Astrocyte of the hippocampus (primary cell): ENCODE measurements at regions not wholly inside any gene's neighbourhood (a gene's known extent, or its start where the extent isn't known, plus 50 kb on each side); places are given as distances from the start of the nearest gene placed in this dataset.
"Not testable (repeated sequence)": the region's sequence is repeated elsewhere in the genome, so short reads cannot be mapped to it uniquely, and the experiment has no call there.

Experiments
- DNase-seq: peaks from one replicate; pipeline ENCODE4 v3.0.0; 2011; ENCODE audit warnings: low read depth, low spot score

GRCh38 chr18:52168131-52168530 is 171.9 kb upstream of the DCC start:
- DNase-seq, result not testable (repeated sequence)

GRCh38 chr18:52174220-52174619 is 165.8 kb upstream of the DCC start:
- DNase-seq, result no peak

GRCh38 chr18:52175406-52175805 is 164.6 kb upstream of the DCC start:
- DNase-seq, result no peak

GRCh38 chr18:52183107-52183506 is 156.9 kb upstream of the DCC start:
- DNase-seq, result no peak

- no peak for DNase-seq
These were observed 149.8 kb upstream of the DCC start for GRCh38 chr18:52190195-52190594.

GRCh38 chr18:52190631-52191030 is 149.4 kb upstream of the DCC start:
- DNase-seq, result no peak

- DNase-seq, result no peak
These were observed 139.6 kb upstream of the DCC start for GRCh38 chr18:52200406-52200805.

GRCh38 chr18:52200921-52201663 is 138.9 kb upstream of the DCC start:
- no peak for DNase-seq

- no peak for DNase-seq
These were observed 131.4 kb upstream of the DCC start for GRCh38 chr18:52208646-52209045.

GRCh38 chr18:52216109-52216508 is 123.9 kb upstream of the DCC start:
- DNase-seq, result no peak

GRCh38 chr18:52216666-52217065 is 123.3 kb upstream of the DCC start:
- DNase-seq, result peak; percentile 12

GRCh38 chr18:52219102-52219501 is 120.9 kb upstream of the DCC start:
- DNase-seq, result no peak

GRCh38 chr18:52220062-52220591 is 119.9 kb upstream of the DCC start:
- no peak for DNase-seq

GRCh38 chr18:52222211-52222610 is 117.8 kb upstream of the DCC start:
- no peak for DNase-seq

- DNase-seq, result no peak
These were observed 112.5 kb upstream of the DCC start for GRCh38 chr18:52227536-52227935.

- DNase-seq, result no peak
These were observed 111.8 kb upstream of the DCC start for GRCh38 chr18:52228166-52228565.

- no peak for DNase-seq
These were observed 103.9 kb upstream of the DCC start for GRCh38 chr18:52236131-52236530.

- peak; percentile 13 for DNase-seq
These were observed 102.4 kb upstream of the DCC start for GRCh38 chr18:52237551-52237950.

GRCh38 chr18:52242711-52243110 is 97.3 kb upstream of the DCC start:
- DNase-seq, result no peak

GRCh38 chr18:52244658-52245057 is 95.3 kb upstream of the DCC start:
- no peak for DNase-seq

- no peak for DNase-seq
These were observed 85.6 kb upstream of the DCC start for GRCh38 chr18:52254367-52254766.

GRCh38 chr18:52257417-52257816 is 82.6 kb upstream of the DCC start:
- DNase-seq, result not testable (repeated sequence)

- DNase-seq, result no peak
These were observed 64.2 kb upstream of the DCC start for GRCh38 chr18:52275817-52276216.

GRCh38 chr18:52277785-52278184 is 62.2 kb upstream of the DCC start:
- DNase-seq, result no peak
